ENCODE measurements at regions not wholly inside any gene's neighbourhood (a gene's known extent, or its start where the extent isn't known, plus 50 kb on each side); places are given as distances from the start of the nearest gene placed in this dataset.

GRCh38 chr11:135075740-135076139 is 663.7 kb upstream of the B3GAT1 start:
- no peaks in the 10 kb centered on the region for H3K4me1 ChIP-seq (ENCODE audit: insufficient read depth, low read length)
- H3K36me3 ChIP-seq (ENCODE audit: insufficient read depth, low read length) = no peaks in the 10 kb centered on the region
- no peaks in the 10 kb centered on the region; the same call in 1 of the 2 replicates for H3K9me3 ChIP-seq (ENCODE audit: control insufficient read depth, insufficient read depth, low read length)
- H3K9ac ChIP-seq (ENCODE audit: low read depth, low read length) = no peak overlapping the region

GRCh38 chr11:135074397-135074998 is 662.5 kb upstream of the B3GAT1 start:
- H3K9ac ChIP-seq (ENCODE audit: low read depth, low read length) = no peak overlapping the region
- H3K36me3 ChIP-seq (ENCODE audit: insufficient read depth, low read length) = no peaks in the 10 kb centered on the region
- H3K9me3 ChIP-seq (ENCODE audit: control insufficient read depth, insufficient read depth, low read length) = no peaks in the 10 kb centered on the region; the same call in 1 of the 2 replicates
- peaks cover 5% of the 10 kb centered on the region; the same call in 1 of the 2 replicates for H3K4me1 ChIP-seq (ENCODE audit: insufficient read depth, low read length)

- Histone ChIP-seq H3K9me3 (ENCODE audit: control insufficient read depth, insufficient read depth, low read length) (no peaks in the 10 kb centered on the region; the same call in 1 of the 2 replicates), H3K36me3 (ENCODE audit: insufficient read depth, low read length) (no peaks in the 10 kb centered on the region), H3K4me1 (ENCODE audit: insufficient read depth, low read length) (peaks cover 6% of the 10 kb centered on the region; the same call in 1 of the 2 replicates), H3K9ac (ENCODE audit: low read depth, low read length) (no peak overlapping the region)
Measured at GRCh38 chr11:135073870-135074269, 661.8 kb upstream of the B3GAT1 start.

GRCh38 chr11:135073381-135073780 is 661.3 kb upstream of the B3GAT1 start:
- Histone ChIP-seq H3K36me3 (ENCODE audit: insufficient read depth, low read length) (no peaks in the 10 kb centered on the region), H3K9ac (ENCODE audit: low read depth, low read length) (no peak overlapping the region), H3K9me3 (ENCODE audit: control insufficient read depth, insufficient read depth, low read length) (no peaks in the 10 kb centered on the region; the same call in 1 of the 2 replicates), H3K4me1 (ENCODE audit: insufficient read depth, low read length) (peaks cover 6% of the 10 kb centered on the region; the same call in 1 of the 2 replicates)

- H3K36me3 ChIP-seq (ENCODE audit: insufficient read depth, low read length) = no peaks in the 10 kb centered on the region
- no peak overlapping the region for H3K9ac ChIP-seq (ENCODE audit: low read depth, low read length)
- no peaks in the 10 kb centered on the region for H3K9me3 ChIP-seq (ENCODE audit: control insufficient read depth, insufficient read depth, low read length)
- H3K4me1 ChIP-seq (ENCODE audit: insufficient read depth, low read length) = peaks cover 6% of the 10 kb centered on the region; the same call in 1 of the 2 replicates
Measured at GRCh38 chr11:135069890-135070289, 657.8 kb upstream of the B3GAT1 start.

GRCh38 chr11:135069063-135069462 is 657.0 kb upstream of the B3GAT1 start:
- H3K4me1 ChIP-seq (ENCODE audit: insufficient read depth, low read length) = peaks cover 6% of the 10 kb centered on the region; the same call in 1 of the 2 replicates
- no peak overlapping the region for H3K9ac ChIP-seq (ENCODE audit: low read depth, low read length)
- H3K9me3 ChIP-seq (ENCODE audit: control insufficient read depth, insufficient read depth, low read length) = no peaks in the 10 kb centered on the region
- H3K36me3 ChIP-seq (ENCODE audit: insufficient read depth, low read length) = no peaks in the 10 kb centered on the region

GRCh38 chr11:135062994-135063393 is 651.0 kb upstream of the B3GAT1 start:
- Histone ChIP-seq H3K4me1 (ENCODE audit: insufficient read depth, low read length) (no peaks in the 10 kb centered on the region), H3K36me3 (ENCODE audit: insufficient read depth, low read length) (no peaks in the 10 kb centered on the region)

GRCh38 chr11:135061166-135061565 is 649.1 kb upstream of the B3GAT1 start:
- no peak overlapping the region for H3K9ac ChIP-seq (ENCODE audit: low read depth, low read length)
- H3K36me3 ChIP-seq (ENCODE audit: insufficient read depth, low read length) = no peaks in the 10 kb centered on the region
- H3K9me3 ChIP-seq (ENCODE audit: control insufficient read depth, insufficient read depth, low read length) = no peaks in the 10 kb centered on the region
- H3K4me1 ChIP-seq (ENCODE audit: insufficient read depth, low read length) = no peaks in the 10 kb centered on the region

More at GRCh38 chr11:135062994-135063393, 651.0 kb upstream of the B3GAT1 start:
- H3K9ac ChIP-seq (ENCODE audit: low read depth, low read length) = no peak overlapping the region
- H3K9me3 ChIP-seq (ENCODE audit: control insufficient read depth, insufficient read depth, low read length) = no peaks in the 10 kb centered on the region

- Histone ChIP-seq H3K36me3 (ENCODE audit: insufficient read depth, low read length) (no peaks in the 10 kb centered on the region), H3K9ac (ENCODE audit: low read depth, low read length) (no peak overlapping the region), H3K9me3 (ENCODE audit: control insufficient read depth, insufficient read depth, low read length) (no peaks in the 10 kb centered on the region), H3K4me1 (ENCODE audit: insufficient read depth, low read length) (no peaks in the 10 kb centered on the region)
Measured at GRCh38 chr11:135046986-135047385, 634.9 kb upstream of the B3GAT1 start.

GRCh38 chr11:135046556-135046955 is 634.5 kb upstream of the B3GAT1 start:
- Histone ChIP-seq H3K9ac (ENCODE audit: low read depth, low read length) (no peak overlapping the region), H3K36me3 (ENCODE audit: insufficient read depth, low read length) (no peaks in the 10 kb centered on the region), H3K9me3 (ENCODE audit: control insufficient read depth, insufficient read depth, low read length) (no peaks in the 10 kb centered on the region), H3K4me1 (ENCODE audit: insufficient read depth, low read length) (no peaks in the 10 kb centered on the region)

- Histone ChIP-seq H3K4me1 (ENCODE audit: insufficient read depth, low read length) (no peaks in the 10 kb centered on the region), H3K9me3 (ENCODE audit: control insufficient read depth, insufficient read depth, low read length) (no peaks in the 10 kb centered on the region), H3K9ac (ENCODE audit: low read depth, low read length) (no peak overlapping the region), H3K36me3 (ENCODE audit: insufficient read depth, low read length) (no peaks in the 10 kb centered on the region)
Measured at GRCh38 chr11:135043434-135043833, 631.4 kb upstream of the B3GAT1 start.

GRCh38 chr11:135037828-135038227 is 625.8 kb upstream of the B3GAT1 start:
- Histone ChIP-seq H3K4me1 (ENCODE audit: insufficient read depth, low read length) (peaks cover 4% of the 10 kb centered on the region; the same call in 1 of the 2 replicates), H3K9ac (ENCODE audit: low read depth, low read length) (no peak overlapping the region), H3K9me3 (ENCODE audit: control insufficient read depth, insufficient read depth, low read length) (no peaks in the 10 kb centered on the region), H3K36me3 (ENCODE audit: insufficient read depth, low read length) (no peaks in the 10 kb centered on the region)

GRCh38 chr11:135036488-135037297 is 624.7 kb upstream of the B3GAT1 start:
- H3K9ac ChIP-seq (ENCODE audit: low read depth, low read length) = no peak overlapping the region
- no peaks in the 10 kb centered on the region for H3K9me3 ChIP-seq (ENCODE audit: control insufficient read depth, insufficient read depth, low read length)
- H3K4me1 ChIP-seq (ENCODE audit: insufficient read depth, low read length) = peaks cover 4% of the 10 kb centered on the region; the same call in 1 of the 2 replicates
- H3K36me3 ChIP-seq (ENCODE audit: insufficient read depth, low read length) = no peaks in the 10 kb centered on the region

GRCh38 chr11:135035282-135035681 is 623.2 kb upstream of the B3GAT1 start:
- no peak overlapping the region for H3K9ac ChIP-seq (ENCODE audit: low read depth, low read length)
- no peaks in the 10 kb centered on the region for H3K9me3 ChIP-seq (ENCODE audit: control insufficient read depth, insufficient read depth, low read length)
- peaks cover 9% of the 10 kb centered on the region for H3K4me1 ChIP-seq (ENCODE audit: insufficient read depth, low read length)
- no peaks in the 10 kb centered on the region for H3K36me3 ChIP-seq (ENCODE audit: insufficient read depth, low read length)

- Histone ChIP-seq H3K36me3 (ENCODE audit: insufficient read depth, low read length) (no peaks in the 10 kb centered on the region), H3K9ac (ENCODE audit: low read depth, low read length) (no peak overlapping the region), H3K9me3 (ENCODE audit: control insufficient read depth, insufficient read depth, low read length) (no peaks in the 10 kb centered on the region), H3K4me1 (ENCODE audit: insufficient read depth, low read length) (peaks cover 9% of the 10 kb centered on the region)
Measured at GRCh38 chr11:135033540-135033939, 621.5 kb upstream of the B3GAT1 start.

All from ES-I3 (cell line).